CD4-positive, alpha-beta T cell treated with Interleukin-1 beta for 1 hour (primary cell): ENCODE measurements at regions not wholly inside any gene's neighbourhood (a gene's known extent, or its start where the extent isn't known, plus 50 kb on each side); places are given as distances from the start of the nearest gene placed in this dataset.
"Not testable (repeated sequence)": the region's sequence is repeated elsewhere in the genome, so short reads cannot be mapped to it uniquely, and the experiment has no call there.

Experiments used
- DNase-seq, 2 donors: peaks; one replicate each; pipeline ENCODE4 v3.0.0-alpha.2; 2020 to 2022

GRCh38 chr15:21261965-21262850 is 178.1 kb downstream of the POTEB3 start:
- no peak for DNase-seq

DNA sequence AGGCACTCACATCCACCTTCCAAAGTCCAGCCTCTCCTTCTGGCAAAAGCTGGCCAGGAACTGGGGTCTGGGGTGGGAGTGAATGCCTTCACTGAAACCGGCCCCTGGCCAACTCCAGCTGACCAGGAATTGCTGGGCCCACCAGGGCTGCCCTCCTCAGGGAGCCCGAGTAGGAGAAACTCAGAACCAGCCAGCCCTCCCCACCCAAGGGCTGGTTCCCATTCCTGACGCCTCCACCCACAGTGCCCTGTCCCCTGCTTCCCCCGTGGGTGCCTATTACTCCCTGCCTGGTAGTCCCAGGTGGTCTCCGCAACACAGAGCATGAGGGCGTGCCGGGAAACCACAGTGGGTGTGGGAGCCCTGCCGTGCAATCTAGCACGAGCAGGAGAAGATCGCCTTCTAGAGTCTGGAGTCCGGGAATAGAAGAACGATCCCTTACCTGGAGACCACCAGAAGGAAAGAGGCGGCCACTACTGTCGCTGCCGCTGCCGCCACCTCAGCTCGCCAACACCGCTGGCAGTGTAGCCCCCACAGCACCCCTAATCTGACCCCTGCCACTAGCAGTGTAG is 178.8 kb downstream of the POTEB3 start:
- DNase-seq = peak in 1 of 2 donors; percentile 4

DNA sequence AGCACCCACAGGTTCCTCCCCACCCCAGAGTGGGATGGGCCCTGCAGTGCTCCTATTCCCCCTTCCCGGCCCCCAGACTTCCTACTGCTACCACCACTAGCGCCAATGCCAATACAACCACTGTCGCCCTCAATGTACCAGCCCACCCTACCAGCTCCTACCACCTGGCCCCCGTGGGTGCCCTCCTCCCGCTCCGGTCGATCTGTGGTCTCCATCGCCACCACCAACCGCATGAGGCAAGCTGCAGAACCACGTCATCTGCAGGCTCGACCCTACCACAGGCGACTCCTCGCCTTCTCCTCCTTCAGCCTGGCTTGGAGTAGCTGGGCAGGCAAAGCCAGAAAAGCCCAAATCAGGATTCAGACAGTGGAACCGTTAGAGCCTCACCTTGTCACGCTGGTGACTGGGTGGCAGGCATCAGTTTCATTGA is 179.3 kb downstream of the POTEB3 start:
- DNase-seq = no peak

DNA sequence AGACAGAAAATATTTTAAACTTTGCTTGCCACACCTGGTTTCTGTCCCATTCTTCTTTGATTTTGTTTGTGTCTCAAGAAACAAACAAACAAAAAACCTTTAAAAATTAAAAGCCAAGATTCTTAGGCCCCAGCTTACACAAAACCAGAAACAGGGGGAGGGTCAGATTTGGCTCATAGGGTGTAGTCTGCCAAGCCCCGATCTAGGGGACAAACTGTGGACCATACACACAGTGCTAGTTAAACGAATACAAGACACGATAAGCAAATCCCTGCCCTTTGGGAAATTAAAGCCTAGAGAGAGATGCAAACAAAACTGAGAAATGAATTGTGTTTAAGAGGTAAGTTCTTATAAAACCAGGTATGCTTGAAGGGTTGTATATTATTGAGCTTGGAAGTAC is 181.7 kb downstream of the POTEB3 start:
- DNase-seq = not testable (repeated sequence)

DNA sequence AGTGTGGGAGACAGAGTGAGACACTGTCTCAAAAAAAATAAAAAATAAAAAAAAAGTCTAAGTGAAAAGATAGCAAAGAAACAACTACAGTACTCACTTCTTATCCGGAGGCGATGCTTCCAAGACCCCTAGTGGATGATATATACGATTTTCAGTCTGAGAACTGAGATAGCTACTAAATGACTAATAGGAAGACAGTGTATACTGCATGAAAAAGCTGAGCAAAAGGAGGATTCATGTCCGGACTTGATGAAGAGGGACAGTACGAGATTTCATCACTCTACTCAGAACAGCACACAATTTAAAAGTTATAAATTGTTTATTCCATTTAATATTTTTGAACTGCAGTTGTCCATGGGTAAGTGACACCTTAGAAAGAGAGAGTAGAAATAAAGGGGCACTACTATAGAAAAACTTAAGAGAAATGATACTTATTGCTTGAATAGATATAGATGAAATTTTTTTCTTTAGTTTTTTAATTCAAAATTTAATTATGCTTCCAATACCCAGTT is 190.7 kb downstream of the POTEB3 start:
- DNase-seq = not testable (repeated sequence)
